Activated CD8-positive, alpha-beta T cell treated with anti-CD3 and anti-CD28 coated beads for 36 hours (primary cell): ENCODE measurements at regions not wholly inside any gene's neighbourhood (a gene's known extent, or its start where the extent isn't known, plus 50 kb on each side); places are given as distances from the start of the nearest gene placed in this dataset.

Experiments used
- ATAC-seq: fragments of 200-7000 bp; cut with Tn5 transposase; one replicate; pipeline ENCODE4 v1.10.0; 2021; ENCODE audit warnings: mild to moderate bottlenecking, moderate library complexity
- CTCF ChIA-PET: fragments of 350-600 bp; sonication (Branson Sonifier 250); formaldehyde crosslinking; loops from one replicate; lab custom pipeline; 2021; ENCODE audit warnings: antibody characterized with exemption; lab: Charles Lee
- POLR2A ChIA-PET: fragments of 350-600 bp; sonication (Branson Sonifier 250); formaldehyde crosslinking; loops from one replicate; lab custom pipeline; 2021; ENCODE audit warnings: antibody characterized with exemption; lab: Charles Lee
- DNase-seq: peaks from one replicate; pipeline ENCODE4 v3.0.0-alpha.2; 2020
- H3K27ac Mint-ChIP-seq: one replicate; pipeline ENCODE4 v1.8.0; 2021; ENCODE audit warnings: mild to moderate bottlenecking, mixed read lengths
- H3K27me3 Mint-ChIP-seq: one replicate; pipeline ENCODE4 v1.8.0; 2021; ENCODE audit warnings: mixed read lengths
- H3K36me3 Mint-ChIP-seq: one replicate; pipeline ENCODE4 v1.8.0; 2021; ENCODE audit warnings: low read depth, mixed read lengths
- H3K4me1 Mint-ChIP-seq: one replicate; pipeline ENCODE4 v1.8.0; 2021; ENCODE audit warnings: low read depth, mixed read lengths
- H3K4me3 Mint-ChIP-seq: one replicate; pipeline ENCODE4 v1.8.0; 2021; ENCODE audit warnings: mild to moderate bottlenecking, moderate library complexity, mixed read lengths
- H3K9me3 Mint-ChIP-seq: one replicate; pipeline ENCODE4 v1.8.0; 2021; ENCODE audit warnings: mixed read lengths
- intact Hi-C: fragments of 100-400 bp; cut with micrococcal nuclease; formaldehyde crosslinking; loops from one replicate; pipeline ENCODE4 v1.10.0; 2022
- TF ChIP-seq, protein P1 (sequence below): fragments of 200-600 bp; IDR thresholded peaks from one replicate; pipeline ENCODE4 v1.8.0; 2022; ENCODE audit warnings: antibody characterized with exemption, mild to moderate bottlenecking

DNA sequence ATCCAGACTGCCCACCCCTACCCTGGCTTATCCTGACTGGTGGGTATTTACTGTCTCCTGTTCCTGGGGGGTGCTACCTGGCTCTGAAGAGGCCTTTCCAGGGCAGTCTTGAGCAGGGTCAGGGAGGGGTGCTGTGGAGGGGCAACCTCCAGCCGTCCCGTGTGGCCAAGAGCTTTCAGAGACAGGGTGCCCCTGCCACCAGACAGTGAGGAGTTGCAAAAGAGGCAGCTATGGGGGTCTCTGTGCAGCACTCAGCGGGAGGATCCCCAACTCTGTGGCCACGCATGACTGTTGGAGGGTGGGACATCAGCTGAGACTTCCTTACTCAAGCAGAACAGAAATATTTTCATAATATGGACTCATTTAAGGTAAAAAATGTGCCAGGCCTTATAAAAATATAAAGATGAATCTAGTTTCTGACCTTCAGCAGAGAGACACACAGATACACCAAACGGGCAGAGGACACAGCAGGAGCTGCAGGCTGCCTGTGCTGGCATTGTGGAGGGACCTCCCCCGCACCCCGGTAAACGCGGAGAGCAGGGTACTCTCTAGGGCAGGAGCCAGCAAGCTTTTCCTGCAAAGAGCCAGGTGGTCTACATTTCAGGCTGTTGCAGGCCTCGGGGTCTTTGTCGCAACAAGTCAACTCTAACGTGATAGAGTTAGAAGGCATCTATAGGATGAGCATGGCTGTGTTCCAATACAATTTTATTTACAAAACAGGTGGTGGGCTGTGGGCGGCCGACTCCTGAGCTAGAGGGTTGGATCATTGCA is 252.6 kb downstream of the RHOU start:
- Mint-ChIP-seq H3K9me3 (no peaks in the 10 kb centered on the region), H3K27me3 (peaks cover 1% of the 10 kb centered on the region), H3K36me3 (no peaks in the 10 kb centered on the region), H3K4me1 (peaks cover 3% of the 10 kb centered on the region), H3K4me3 (no peak overlapping the region), H3K27ac (no peak overlapping the region)
- ATAC-seq (no peak), DNase-seq (no peak)
- ChIA-PET POLR2A (no interaction called here), CTCF (interaction anchor here (0.9 kb wide), 1 partner anchor 323 kb away, joined by 3 read pairs; no protein-coding TSS in a partner anchor)
- intact Hi-C loops, result no loop called here
- TF ChIP-seq, protein P1, sequence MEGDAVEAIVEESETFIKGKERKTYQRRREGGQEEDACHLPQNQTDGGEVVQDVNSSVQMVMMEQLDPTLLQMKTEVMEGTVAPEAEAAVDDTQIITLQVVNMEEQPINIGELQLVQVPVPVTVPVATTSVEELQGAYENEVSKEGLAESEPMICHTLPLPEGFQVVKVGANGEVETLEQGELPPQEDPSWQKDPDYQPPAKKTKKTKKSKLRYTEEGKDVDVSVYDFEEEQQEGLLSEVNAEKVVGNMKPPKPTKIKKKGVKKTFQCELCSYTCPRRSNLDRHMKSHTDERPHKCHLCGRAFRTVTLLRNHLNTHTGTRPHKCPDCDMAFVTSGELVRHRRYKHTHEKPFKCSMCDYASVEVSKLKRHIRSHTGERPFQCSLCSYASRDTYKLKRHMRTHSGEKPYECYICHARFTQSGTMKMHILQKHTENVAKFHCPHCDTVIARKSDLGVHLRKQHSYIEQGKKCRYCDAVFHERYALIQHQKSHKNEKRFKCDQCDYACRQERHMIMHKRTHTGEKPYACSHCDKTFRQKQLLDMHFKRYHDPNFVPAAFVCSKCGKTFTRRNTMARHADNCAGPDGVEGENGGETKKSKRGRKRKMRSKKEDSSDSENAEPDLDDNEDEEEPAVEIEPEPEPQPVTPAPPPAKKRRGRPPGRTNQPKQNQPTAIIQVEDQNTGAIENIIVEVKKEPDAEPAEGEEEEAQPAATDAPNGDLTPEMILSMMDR, result no peak

DNA sequence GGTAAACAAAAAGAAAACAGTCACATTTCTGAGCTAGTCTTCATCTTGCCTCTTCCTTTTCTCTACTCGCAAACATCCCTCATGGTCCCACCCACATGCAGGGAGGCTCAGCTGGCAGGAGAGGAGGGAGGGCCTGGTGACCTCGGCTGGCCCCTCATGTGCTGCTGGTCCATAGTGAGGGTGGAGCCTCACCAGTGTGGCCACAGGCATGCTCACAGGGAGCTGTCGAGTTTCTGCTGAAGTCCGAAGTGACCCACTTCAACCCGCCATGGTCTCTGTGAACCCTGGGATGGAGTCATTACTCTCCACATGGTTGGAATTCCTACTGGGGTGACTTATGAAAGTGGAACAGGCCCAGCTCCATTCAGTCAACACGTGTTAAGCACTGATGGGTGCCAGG is 253.4 kb downstream of the RHOU start:
- Mint-ChIP-seq H3K4me1 (peaks cover 3% of the 10 kb centered on the region), H3K36me3 (no peaks in the 10 kb centered on the region), H3K27me3 (peaks cover 1% of the 10 kb centered on the region), H3K27ac (no peak overlapping the region), H3K9me3 (no peaks in the 10 kb centered on the region), H3K4me3 (no peak overlapping the region)
- TF ChIP-seq, protein P1, result no peak
- intact Hi-C loops, result no loop called here
- DNase-seq, result no peak
- POLR2A ChIA-PET, result interaction anchor here (0.7 to 1.4 kb wide), 2 partner anchors 27 to 273 kb away, joined by 3 read pairs; no protein-coding TSS in a partner anchor
- CTCF ChIA-PET, result no interaction called here
- no peak for ATAC-seq

DNA sequence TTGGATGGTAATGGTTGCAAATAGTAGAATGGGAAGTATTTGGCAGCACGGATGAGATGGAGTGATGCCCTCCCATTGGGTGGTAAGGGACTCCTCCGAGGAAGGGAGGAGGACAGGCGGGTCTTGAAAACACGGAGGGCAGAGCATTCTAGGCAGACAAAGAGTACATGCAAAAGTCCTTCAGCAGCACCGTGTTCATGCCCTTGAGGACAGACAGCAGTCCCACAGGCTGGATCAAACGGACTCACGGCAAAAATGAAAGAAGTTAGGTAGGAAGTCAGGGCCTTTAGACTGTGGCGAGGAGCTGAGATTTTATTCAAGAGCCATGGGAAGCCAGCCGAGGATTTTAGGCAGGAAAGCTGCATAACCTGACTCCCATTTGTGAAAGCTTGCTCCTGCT is 253.9 kb downstream of the RHOU start:
- DNase-seq, result no peak

DNA sequence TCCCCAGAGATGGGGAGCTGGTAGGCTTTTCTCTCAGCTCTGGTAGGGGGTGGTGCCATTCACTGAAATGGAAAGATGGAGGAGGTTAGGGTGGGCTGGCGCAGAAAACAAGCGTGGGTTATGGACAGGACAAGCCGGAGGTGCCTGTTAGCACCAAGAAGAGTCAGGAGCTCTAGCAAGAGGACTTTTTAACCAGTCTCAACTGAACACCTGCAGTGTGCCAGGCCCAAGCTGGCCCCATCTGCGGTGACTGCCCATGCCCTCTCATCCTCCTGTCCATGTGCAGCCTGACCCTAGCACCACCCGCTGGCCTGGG is 254.4 kb downstream of the RHOU start:
- CTCF ChIA-PET, result no interaction called here
- H3K27me3 Mint-ChIP-seq, result peaks cover 1% of the 10 kb centered on the region
- H3K4me3 Mint-ChIP-seq, result no peak overlapping the region
- H3K4me1 Mint-ChIP-seq, result peaks cover 3% of the 10 kb centered on the region
- TF ChIP-seq, protein P1, result no peak
- intact Hi-C loops, result no loop called here
- POLR2A ChIA-PET, result interaction anchor here (1.4 kb wide), 1 partner anchor 274 kb away, joined by 3 read pairs; no protein-coding TSS in a partner anchor
- ATAC-seq (no peak), DNase-seq (no peak)
- H3K27ac Mint-ChIP-seq, result no peak overlapping the region
- no peaks in the 10 kb centered on the region for H3K36me3 Mint-ChIP-seq
- H3K9me3 Mint-ChIP-seq, result no peaks in the 10 kb centered on the region

More for the DNA sequence above, 253.9 kb downstream of the RHOU start:
- no peak for ATAC-seq
- Mint-ChIP-seq H3K4me1 (peaks cover 3% of the 10 kb centered on the region), H3K36me3 (no peaks in the 10 kb centered on the region), H3K9me3 (no peaks in the 10 kb centered on the region), H3K4me3 (no peak overlapping the region), H3K27ac (no peak overlapping the region), H3K27me3 (peaks cover 1% of the 10 kb centered on the region)
- POLR2A ChIA-PET, result interaction anchor here (1.4 kb wide), 1 partner anchor 273 kb away, joined by 3 read pairs; no protein-coding TSS in a partner anchor
- CTCF ChIA-PET, result no interaction called here
- intact Hi-C loops, result no loop called here
- TF ChIP-seq, protein P1, result no peak

DNA sequence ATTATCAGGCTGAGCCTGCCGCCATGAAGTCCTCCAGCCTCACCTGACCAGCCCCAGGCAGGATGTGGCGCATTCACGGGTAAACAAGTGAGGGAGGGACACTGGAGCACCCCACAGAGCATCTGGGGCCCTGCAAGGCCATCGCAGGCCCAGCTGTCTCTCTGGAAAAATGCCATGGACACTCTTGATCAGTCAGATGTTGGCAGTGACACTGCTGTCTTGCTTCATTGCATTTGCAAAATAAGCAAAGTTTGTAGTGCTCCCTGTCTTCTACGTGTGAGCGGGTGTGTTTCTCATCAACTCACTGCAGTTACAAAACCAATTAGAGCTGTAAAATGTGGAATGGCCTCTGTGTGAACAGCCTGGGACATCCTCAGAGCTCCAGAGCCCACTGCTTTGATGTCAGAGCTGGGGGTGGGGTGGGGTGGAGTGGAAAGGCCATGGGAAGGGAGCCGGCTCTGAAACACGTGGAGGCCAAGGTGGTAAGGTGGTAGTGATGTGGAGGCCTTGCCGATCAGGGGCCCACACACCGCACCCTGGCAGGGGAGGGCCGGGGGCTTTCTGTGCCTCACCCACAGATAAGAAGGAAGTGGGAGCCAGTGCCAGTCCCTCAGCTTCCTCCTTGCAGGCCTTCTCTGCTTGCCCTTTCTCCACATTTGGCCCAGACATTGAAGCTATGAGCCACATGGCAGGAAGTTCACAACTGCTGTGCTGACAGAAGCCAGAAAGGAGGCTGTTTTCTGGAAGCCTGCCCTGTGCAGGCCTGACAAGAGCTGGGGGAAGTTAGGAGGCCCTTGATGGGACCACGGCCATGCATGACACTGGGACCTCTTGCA is 254.9 kb downstream of the RHOU start:
- ChIA-PET CTCF (no interaction called here), POLR2A (no interaction called here)
- H3K27ac Mint-ChIP-seq, result no peak overlapping the region
- H3K4me1 Mint-ChIP-seq, result peaks cover 3% of the 10 kb centered on the region
- peak; percentile 5 for DNase-seq
- TF ChIP-seq, protein P1, result no peak
- no peaks in the 10 kb centered on the region for H3K9me3 Mint-ChIP-seq
- ATAC-seq, result no peak
- H3K4me3 Mint-ChIP-seq, result no peak overlapping the region
- no peaks in the 10 kb centered on the region for H3K36me3 Mint-ChIP-seq
- peaks cover 1% of the 10 kb centered on the region for H3K27me3 Mint-ChIP-seq
- intact Hi-C loops, result no loop called here
